ENCODE measurements at regions not wholly inside any gene's neighbourhood (a gene's known extent, or its start where the extent isn't known, plus 50 kb on each side); places are given as distances from the start of the nearest gene placed in this dataset.

GRCh38 chr2:123624816-123625215 is 400.3 kb upstream of the CNTNAP5 start:
- H3K4me1 ChIP-seq (ENCODE audit: low read depth) = no peaks in the 10 kb centered on the region
- no peak for DNase-seq (ENCODE audit: low read depth in 1 of 2, low spot score in 1 of 2)
- no peaks in the 10 kb centered on the region for H3K36me3 ChIP-seq
- no peak overlapping the region for H3K27ac ChIP-seq
- H3K9me3 ChIP-seq (ENCODE audit: low read depth) = no peaks in the 10 kb centered on the region
- no peak for TF ChIP-seq CTCF (IDR thresholded peaks at IDR 0.05; ENCODE audit: low read depth, low read length)
- no peaks in the 10 kb centered on the region for H3K27me3 ChIP-seq
- no peak overlapping the region for H3K4me3 ChIP-seq

- Histone ChIP-seq H3K27ac (no peak overlapping the region), H3K36me3 (no peaks in the 10 kb centered on the region), H3K4me1 (ENCODE audit: low read depth) (no peaks in the 10 kb centered on the region), H3K9me3 (ENCODE audit: low read depth) (no peaks in the 10 kb centered on the region), H3K4me3 (no peak overlapping the region), H3K27me3 (no peaks in the 10 kb centered on the region)
- DNase-seq (ENCODE audit: low read depth in 1 of 2, low spot score in 1 of 2) = no peak
- no peak for TF ChIP-seq CTCF (IDR thresholded peaks at IDR 0.05; ENCODE audit: low read depth, low read length)
Measured at GRCh38 chr2:123636232-123636631, 388.9 kb upstream of the CNTNAP5 start.

- Histone ChIP-seq H3K4me3 (no peak overlapping the region), H3K27me3 (no peaks in the 10 kb centered on the region), H3K36me3 (no peaks in the 10 kb centered on the region), H3K9me3 (ENCODE audit: low read depth) (no peaks in the 10 kb centered on the region), H3K27ac (no peak overlapping the region), H3K4me1 (ENCODE audit: low read depth) (no peaks in the 10 kb centered on the region)
- no peak for DNase-seq (ENCODE audit: low read depth in 1 of 2, low spot score in 1 of 2)
- no peak for TF ChIP-seq CTCF (IDR thresholded peaks at IDR 0.05; ENCODE audit: low read depth, low read length)
Measured at GRCh38 chr2:123640685-123641335, 384.3 kb upstream of the CNTNAP5 start.

- no peak for DNase-seq (ENCODE audit: low read depth in 1 of 2, low spot score in 1 of 2)
- Histone ChIP-seq H3K4me3 (no peak overlapping the region), H3K4me1 (ENCODE audit: low read depth) (no peaks in the 10 kb centered on the region), H3K36me3 (no peaks in the 10 kb centered on the region), H3K9me3 (ENCODE audit: low read depth) (no peaks in the 10 kb centered on the region), H3K27me3 (no peaks in the 10 kb centered on the region), H3K27ac (no peak overlapping the region)
- no peak for TF ChIP-seq CTCF (IDR thresholded peaks at IDR 0.05; ENCODE audit: low read depth, low read length)
Measured at GRCh38 chr2:123644053-123644452, 381.0 kb upstream of the CNTNAP5 start.

- no peak overlapping the region for H3K4me3 ChIP-seq
- H3K9me3 ChIP-seq (ENCODE audit: low read depth) = no peaks in the 10 kb centered on the region
- H3K4me1 ChIP-seq (ENCODE audit: low read depth) = no peaks in the 10 kb centered on the region
- H3K27ac ChIP-seq = no peak overlapping the region
- H3K36me3 ChIP-seq = no peaks in the 10 kb centered on the region
- TF ChIP-seq CTCF (IDR thresholded peaks at IDR 0.05; ENCODE audit: low read depth, low read length) = no peak
- H3K27me3 ChIP-seq = no peaks in the 10 kb centered on the region
- no peak for DNase-seq (ENCODE audit: low read depth in 1 of 2, low spot score in 1 of 2)
Measured at GRCh38 chr2:123648016-123648415, 377.1 kb upstream of the CNTNAP5 start.
